NOMO-1 treated with DMSO at 0.1 percent for 48 hours (cell line): ENCODE measurements at regions not wholly inside any gene's neighbourhood (a gene's known extent, or its start where the extent isn't known, plus 50 kb on each side); places are given as distances from the start of the nearest gene placed in this dataset.

Experiments used
- DNase-seq: peaks from one replicate; lab custom pipeline; 2025; ENCODE audit not compliant: unreplicated experiment; lab: John Stamatoyannopoulos, UW

GRCh38 chr13:40235160-40235796 is 431.2 kb downstream of the FOXO1 start:
- no peak for DNase-seq

GRCh38 chr13:40236566-40237168 is 429.8 kb downstream of the FOXO1 start:
- no peak for DNase-seq

GRCh38 chr13:40238761-40239160 is 427.7 kb downstream of the FOXO1 start:
- no peak for DNase-seq

- DNase-seq: no peak
Measured at GRCh38 chr13:40240293-40240692, 426.1 kb downstream of the FOXO1 start.

GRCh38 chr13:40241125-40241798 is 425.2 kb downstream of the FOXO1 start:
- DNase-seq: no peak

- no peak for DNase-seq
Measured at GRCh38 chr13:40243047-40243446, 423.4 kb downstream of the FOXO1 start.

GRCh38 chr13:40243982-40244381 is 422.5 kb downstream of the FOXO1 start:
- DNase-seq: no peak

GRCh38 chr13:40245567-40245966 is 420.9 kb downstream of the FOXO1 start:
- DNase-seq: no peak

- no peak for DNase-seq
Measured at GRCh38 chr13:40247845-40248244, 418.6 kb downstream of the FOXO1 start.

GRCh38 chr13:40251343-40252032 is 415.0 kb downstream of the FOXO1 start:
- DNase-seq: no peak

GRCh38 chr13:40252241-40252640 is 414.2 kb downstream of the FOXO1 start:
- DNase-seq: no peak

GRCh38 chr13:40252676-40253075 is 413.8 kb downstream of the FOXO1 start:
- no peak for DNase-seq

GRCh38 chr13:40254394-40254793 is 412.0 kb downstream of the FOXO1 start:
- no peak for DNase-seq

GRCh38 chr13:40255551-40255950 is 410.9 kb downstream of the FOXO1 start:
- no peak for DNase-seq

- no peak for DNase-seq
Measured at GRCh38 chr13:40259899-40260298, 406.5 kb downstream of the FOXO1 start.

GRCh38 chr13:40261336-40261735 is 405.1 kb downstream of the FOXO1 start:
- DNase-seq: no peak

GRCh38 chr13:40261947-40262346 is 404.5 kb downstream of the FOXO1 start:
- DNase-seq: no peak

GRCh38 chr13:40269086-40269485 is 397.4 kb downstream of the FOXO1 start:
- no peak for DNase-seq

- no peak for DNase-seq
Measured at GRCh38 chr13:40270726-40271125, 395.7 kb downstream of the FOXO1 start.

GRCh38 chr13:40271271-40271885 is 395.1 kb downstream of the FOXO1 start:
- DNase-seq: no peak
